GM21786 (cell line): ENCODE measurements at regions not wholly inside any gene's neighbourhood (a gene's known extent, or its start where the extent isn't known, plus 50 kb on each side); places are given as distances from the start of the nearest gene placed in this dataset.

ENCODE experiments used
- ATAC-seq: cut with Tn5 transposase; IDR thresholded peaks from one replicate; pipeline ENCODE4 v1.9.1; 2021; ENCODE audit not compliant: unreplicated experiment

- ATAC-seq, result no peak
These were observed 62.0 kb downstream of the SUCNR1 start for GRCh38 chr3:151935446-151935845.

GRCh38 chr3:151940481-151940880 is 67.0 kb downstream of the SUCNR1 start:
- ATAC-seq, result no peak

GRCh38 chr3:151943539-151943938 is 70.1 kb downstream of the SUCNR1 start:
- ATAC-seq, result no peak

GRCh38 chr3:151944356-151944755 is 70.9 kb downstream of the SUCNR1 start:
- ATAC-seq, result no peak

GRCh38 chr3:151946606-151947005 is 73.2 kb downstream of the SUCNR1 start:
- no peak for ATAC-seq

- ATAC-seq, result no peak
These were observed 76.3 kb downstream of the SUCNR1 start for GRCh38 chr3:151949706-151950105.

GRCh38 chr3:151955356-151955755 is 81.9 kb downstream of the SUCNR1 start:
- no peak for ATAC-seq

GRCh38 chr3:151960961-151961580 is 87.6 kb downstream of the SUCNR1 start:
- no peak for ATAC-seq

- no peak for ATAC-seq
These were observed 88.9 kb downstream of the SUCNR1 start for GRCh38 chr3:151962352-151962751.

- ATAC-seq, result no peak
These were observed 89.5 kb downstream of the SUCNR1 start for GRCh38 chr3:151962912-151963311.

- no peak for ATAC-seq
These were observed 91.3 kb downstream of the SUCNR1 start for GRCh38 chr3:151964743-151965142.

GRCh38 chr3:151969026-151969642 is 95.7 kb downstream of the SUCNR1 start:
- ATAC-seq, result no peak

GRCh38 chr3:151971814-151972579 is 98.6 kb downstream of the SUCNR1 start:
- ATAC-seq, result no peak

- no peak for ATAC-seq
These were observed 100.6 kb downstream of the SUCNR1 start for GRCh38 chr3:151974067-151974466.

- ATAC-seq, result no peak
These were observed 103.0 kb downstream of the SUCNR1 start for GRCh38 chr3:151976211-151977050.

GRCh38 chr3:151979906-151980305 is 106.5 kb downstream of the SUCNR1 start:
- no peak for ATAC-seq

GRCh38 chr3:151983538-151983937 is 110.1 kb downstream of the SUCNR1 start:
- no peak for ATAC-seq

- ATAC-seq, result no peak
These were observed 112.5 kb downstream of the SUCNR1 start for GRCh38 chr3:151985787-151986430.

GRCh38 chr3:151987893-151988292 is 114.5 kb downstream of the SUCNR1 start:
- ATAC-seq, result no peak

- ATAC-seq, result no peak
These were observed 116.2 kb downstream of the SUCNR1 start for GRCh38 chr3:151989621-151990020.
